HUDEP-2 (cell line): ENCODE measurements at regions not wholly inside any gene's neighbourhood (a gene's known extent, or its start where the extent isn't known, plus 50 kb on each side); places are given as distances from the start of the nearest gene placed in this dataset.
"Not testable (repeated sequence)": the region's sequence is repeated elsewhere in the genome, so short reads cannot be mapped to it uniquely, and the experiment has no call there.

Experiments used
- DNase-seq, 76 experiments: peaks; one replicate each; lab custom pipeline; 2025; ENCODE audit not compliant: unreplicated experiment in 76 of 76; lab: John Stamatoyannopoulos, UW

DNA sequence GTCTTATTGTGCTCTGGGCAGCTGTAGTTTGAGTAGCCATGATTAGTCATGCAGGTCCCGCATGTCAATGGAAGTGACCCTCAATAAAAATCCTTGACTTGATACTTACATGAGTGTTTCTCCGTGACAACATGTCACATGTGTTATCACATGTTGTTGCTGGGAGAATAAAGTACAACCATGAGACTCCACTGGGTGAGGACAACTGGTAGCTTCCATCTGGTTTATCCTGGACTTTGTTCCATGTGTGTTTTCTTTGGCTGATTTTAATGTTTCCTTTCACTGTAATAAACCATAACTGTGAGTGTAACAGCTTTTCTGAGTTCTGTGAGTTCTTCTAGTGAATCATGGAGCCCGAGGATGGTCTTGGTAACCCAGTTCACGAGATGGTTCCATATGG is 63.1 kb upstream of the NDN start:
- DNase-seq = no peak

- no peak for DNase-seq
Observed at GRCh38 chr15:23750776-23751175, 63.7 kb upstream of the NDN start.

DNA sequence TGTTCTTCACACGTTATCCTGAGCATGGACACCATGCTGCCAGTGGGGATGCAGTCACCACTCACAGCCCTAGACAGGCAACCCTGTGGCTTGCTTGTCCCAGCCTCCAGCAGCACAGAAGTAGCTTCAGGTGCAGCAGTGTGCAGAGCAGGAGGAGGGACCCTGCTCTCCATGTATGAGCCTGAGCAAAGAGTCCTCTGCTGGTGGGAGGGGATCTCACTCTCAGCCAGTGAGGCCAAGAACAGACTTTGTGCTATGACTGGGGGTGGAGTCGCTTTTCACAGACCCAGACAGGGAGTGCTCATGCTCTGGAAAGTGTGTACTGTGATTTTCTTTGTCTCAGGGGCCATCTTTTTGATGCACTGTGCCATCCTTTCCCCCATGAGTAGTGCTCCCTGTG is 66.1 kb upstream of the NDN start:
- DNase-seq = no peak

- DNase-seq = no peak
Observed at GRCh38 chr15:23758891-23759290, 71.8 kb upstream of the NDN start.

- DNase-seq = no peak
Observed at GRCh38 chr15:23760024-23760423, 72.9 kb upstream of the NDN start.

DNA sequence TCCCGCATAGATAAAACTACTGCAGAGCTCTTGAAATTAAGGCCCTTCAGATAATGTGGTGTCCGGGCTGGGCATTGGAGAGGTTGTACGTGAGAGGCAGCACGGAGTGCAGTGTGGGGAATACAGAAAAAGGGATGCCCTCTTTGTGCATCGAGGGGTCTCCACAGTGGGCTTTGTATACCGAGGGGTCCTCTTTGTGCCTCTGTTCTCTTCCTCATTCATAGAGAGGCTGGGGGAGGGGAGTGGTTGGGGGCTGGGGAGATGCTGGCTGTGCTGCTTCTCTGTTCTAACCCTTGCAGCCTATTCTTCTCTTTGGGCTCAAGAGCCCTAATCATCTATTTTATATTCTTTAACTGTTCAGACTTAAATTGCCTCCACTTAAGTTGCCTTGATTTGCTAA is 74.3 kb upstream of the NDN start:
- no peak for DNase-seq

DNA sequence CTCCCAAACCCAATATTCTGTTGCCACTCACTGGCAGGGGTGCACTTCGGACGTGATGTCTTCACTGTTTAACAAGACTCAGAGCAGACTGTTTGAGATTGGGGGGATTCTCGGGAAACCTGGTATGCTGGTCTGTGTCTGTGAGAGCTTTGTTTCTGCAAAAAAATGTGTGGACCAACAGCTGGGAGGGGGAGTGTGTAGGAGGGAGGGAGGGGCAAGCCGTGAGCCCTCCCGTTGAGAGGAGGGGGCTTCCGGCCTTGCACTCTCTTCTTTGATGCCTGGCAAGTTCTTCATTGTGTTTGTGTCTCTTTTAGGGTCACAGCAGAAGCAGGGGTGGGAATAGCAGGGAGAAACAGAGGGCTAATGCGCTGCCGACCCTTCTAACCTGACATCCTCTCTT is 74.9 kb upstream of the NDN start:
- DNase-seq = no peak

- DNase-seq = no peak
Observed at GRCh38 chr15:23763021-23763420, 75.9 kb upstream of the NDN start.

- DNase-seq = no peak
Observed at GRCh38 chr15:23764306-23764705, 77.2 kb upstream of the NDN start.

- DNase-seq = no peak
Observed at GRCh38 chr15:23764716-23765115, 77.6 kb upstream of the NDN start.

DNA sequence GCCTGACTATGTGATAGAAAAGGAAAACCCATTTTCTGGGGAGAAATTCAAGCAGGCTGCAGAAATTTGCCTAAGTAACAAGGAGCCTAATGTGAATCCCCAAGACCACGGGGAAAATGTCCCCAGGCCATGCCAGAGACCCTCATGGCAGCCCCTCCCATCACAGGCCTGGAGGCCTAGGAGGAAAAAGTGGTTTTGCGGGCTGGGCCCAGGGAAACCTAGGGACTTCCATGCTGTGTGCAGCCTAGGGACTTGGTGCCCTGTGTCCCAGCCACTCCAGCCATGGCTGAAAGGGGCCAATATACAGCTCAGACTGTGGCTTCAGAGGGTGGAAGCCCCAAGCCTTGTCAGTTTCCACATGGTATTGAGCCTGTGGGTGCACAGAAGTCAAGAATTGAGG is 79.7 kb upstream of the NDN start:
- not testable (repeated sequence) for DNase-seq

DNA sequence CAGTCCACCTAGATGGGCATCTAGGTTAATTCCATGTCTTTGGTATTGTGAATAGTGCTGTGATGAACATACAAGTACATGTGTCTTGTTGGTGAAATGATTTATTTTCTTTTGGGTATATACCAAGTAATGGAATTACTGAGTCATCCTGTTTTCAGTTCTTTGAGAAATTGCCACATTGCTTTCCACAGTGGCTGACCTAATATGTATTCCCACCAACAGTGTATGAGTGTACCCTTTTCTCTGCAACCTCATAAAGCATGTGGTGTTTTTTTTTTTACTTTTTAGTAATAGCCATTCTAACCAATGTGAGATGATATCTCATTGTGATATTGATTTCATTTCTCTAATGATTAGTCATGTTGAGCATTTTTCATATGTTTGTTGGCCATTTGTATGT is 86.0 kb upstream of the NDN start:
- DNase-seq = no peak

- DNase-seq = no peak
Observed at GRCh38 chr15:23787346-23788105, 100.4 kb upstream of the NDN start.

- DNase-seq = no peak
Observed at GRCh38 chr15:23793191-23793680, 106.1 kb upstream of the NDN start.

- no peak for DNase-seq
Observed at GRCh38 chr15:23797747-23798446, 110.8 kb upstream of the NDN start.

- no peak for DNase-seq
Observed at GRCh38 chr15:23801881-23802280, 114.8 kb upstream of the NDN start.

GRCh38 chr15:23802896-23803435 is 115.9 kb upstream of the NDN start:
- not testable (repeated sequence) for DNase-seq

DNA sequence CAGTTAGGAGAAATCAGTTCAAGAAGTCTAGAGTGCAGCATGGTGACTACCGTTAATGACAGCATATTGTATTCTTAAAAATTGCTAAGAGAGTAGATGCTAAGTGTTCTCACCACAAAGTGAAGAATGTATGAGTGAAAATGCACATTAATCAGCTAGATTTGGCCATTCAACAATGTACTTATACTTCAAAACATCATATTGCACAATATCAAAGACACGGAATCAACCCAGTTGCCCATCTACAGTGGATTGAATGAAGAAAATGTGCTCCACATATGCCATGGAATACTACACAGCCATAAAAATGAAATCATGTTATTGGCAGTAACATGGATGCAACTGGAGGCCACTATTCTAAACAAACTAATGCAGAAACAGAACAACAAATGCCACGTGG is 119.9 kb upstream of the NDN start:
- DNase-seq = no peak

GRCh38 chr15:23823508-23823907 is 136.4 kb upstream of the NDN start:
- DNase-seq = no peak

DNA sequence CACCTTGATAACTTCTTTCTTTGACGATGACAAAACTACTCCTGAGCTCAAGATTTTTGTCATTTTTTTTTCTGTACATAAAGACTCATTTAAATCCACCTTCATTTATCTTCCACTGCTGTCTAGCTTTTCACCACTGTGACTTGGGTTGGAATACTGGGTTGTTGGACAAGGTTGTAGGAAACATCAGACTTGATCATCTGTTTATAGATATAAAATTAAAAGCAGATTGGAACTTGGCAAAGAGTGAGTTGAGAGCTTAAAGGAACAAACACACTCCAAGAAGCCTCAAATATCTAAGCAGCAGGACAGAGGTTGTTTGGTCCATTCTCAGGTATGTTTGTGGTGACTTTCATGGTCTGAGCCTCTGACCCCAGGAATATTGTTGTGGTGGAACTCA is 141.7 kb upstream of the NDN start:
- no peak for DNase-seq

GRCh38 chr15:23835953-23836352 is 148.8 kb upstream of the NDN start:
- no peak for DNase-seq

DNA sequence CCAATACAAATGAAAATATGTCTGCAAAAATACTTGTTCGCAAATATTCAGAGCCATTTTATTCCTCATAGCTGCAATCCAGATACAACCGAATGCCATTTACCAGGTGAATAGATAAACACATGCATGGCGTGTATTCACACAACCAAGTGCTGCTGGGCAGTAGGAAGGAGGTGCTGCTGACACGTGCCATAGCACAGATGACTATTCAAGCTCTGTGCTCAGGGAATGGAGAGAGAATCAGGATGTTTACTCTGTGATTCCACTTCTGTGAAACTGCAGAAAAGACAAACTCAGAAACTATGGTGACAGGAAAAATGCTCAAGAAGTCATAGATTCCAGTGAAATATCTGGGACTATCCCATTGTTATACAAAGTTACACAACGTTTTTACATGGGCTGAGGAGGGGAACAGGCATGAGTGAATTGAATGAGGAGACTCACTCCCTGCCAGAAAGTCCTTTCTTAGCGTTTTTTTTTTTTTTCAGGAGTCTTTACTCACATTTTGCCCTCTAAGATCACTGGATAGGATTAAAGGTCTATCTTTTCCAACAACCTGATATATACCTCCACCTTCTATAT is 152.9 kb upstream of the NDN start:
- no peak for DNase-seq
